ENCODE measurements at regions not wholly inside any gene's neighbourhood (a gene's known extent, or its start where the extent isn't known, plus 50 kb on each side); places are given as distances from the start of the nearest gene placed in this dataset.

- H4K91ac ChIP-seq (replicated peaks; ENCODE audit: insufficient read length, low read length) = no peak overlapping the region
- no peak overlapping the region for H2AFZ ChIP-seq (ENCODE audit: low read length)
- H4K5ac ChIP-seq (ENCODE audit: insufficient read length, low read depth, low read length) = no peak overlapping the region
- no peak overlapping the region for H2BK120ac ChIP-seq (replicated peaks; ENCODE audit: low read depth, low read length)
- no peaks in the 10 kb centered on the region for H3K36me3 ChIP-seq (ENCODE audit: control insufficient read depth in 2 of 4, insufficient read depth in 4 of 4, low read length in 3 of 4)
- H2BK15ac ChIP-seq (ENCODE audit: low read length) = no peak overlapping the region
- H3K27me3 ChIP-seq (replicated peaks in 1 of 4; ENCODE audit: control insufficient read depth in 3 of 4, extremely low read depth in 1 of 4, insufficient read depth in 3 of 4, low read length in 3 of 4) = no peaks in the 10 kb centered on the region
- DNase-seq (ENCODE audit: low read depth in 1 of 2, low spot score in 2 of 2) = no peak
- H2BK5ac ChIP-seq (ENCODE audit: low read depth, low read length) = no peak overlapping the region
- H3K9me3 ChIP-seq (ENCODE audit: insufficient read depth in 2 of 2, low read depth in 1 of 2, low read length in 1 of 2) = no peaks in the 10 kb centered on the region
- CTCF ChIA-PET (ENCODE audit: partially characterized antibody) = no interaction called here
- WGBS, 2 experiments (ENCODE audit: extremely low coverage in 1 of 2, insufficient coverage in 1 of 2, insufficient read length in 1 of 2, insufficient replicate concordance in 2 of 2, low coverage in 1 of 2, low lambda C conversion rate in 2 of 2, missing lambda C conversion rate in 1 of 2) = 100% methylated on average over 1 of the region's 1 CpG; no CpG with 5 or more reads in 1 of the 2 experiments
- FAIRE-seq = no peak
- no peak overlapping the region for H3K27ac ChIP-seq (ENCODE audit: low read depth, low read length)
- H3K4ac ChIP-seq (replicated peaks; ENCODE audit: insufficient read length, low read depth, low read length) = no peak overlapping the region
- no peak overlapping the region for H3K23ac ChIP-seq (ENCODE audit: insufficient read length)
- no peaks in the 10 kb centered on the region for H3K4me1 ChIP-seq (replicated peaks in 1 of 4; ENCODE audit: control insufficient read depth in 3 of 4, insufficient read depth in 4 of 4, low read length in 3 of 4)
- H2BK12ac ChIP-seq (ENCODE audit: low read depth, low read length) = no peak overlapping the region
- no peak overlapping the region for H3K56ac ChIP-seq (replicated peaks; ENCODE audit: insufficient read length, low read depth, low read length)
- H3K4me3 ChIP-seq (ENCODE audit: extremely low read depth in 1 of 4, insufficient read depth in 2 of 4, low read depth in 3 of 4, low read length in 4 of 4) = no peak overlapping the region
- H4K8ac ChIP-seq (ENCODE audit: extremely low read depth, insufficient read depth, low read length) = no peak overlapping the region
- H3K23me2 ChIP-seq (ENCODE audit: low read depth, low read length) = no peaks in the 10 kb centered on the region
- H2AK5ac ChIP-seq (ENCODE audit: low read depth, low read length) = no peak overlapping the region
- no peaks in the 10 kb centered on the region for H4K20me1 ChIP-seq (replicated peaks in 1 of 2; ENCODE audit: control insufficient read depth in 1 of 2, insufficient read depth in 2 of 2, low read length in 2 of 2)
- no peak overlapping the region for H3K9ac ChIP-seq (replicated peaks in 1 of 4; ENCODE audit: extremely low read depth in 1 of 4, low read depth in 3 of 4, low read length in 3 of 4)
- H3K14ac ChIP-seq (ENCODE audit: insufficient read length) = no peak overlapping the region
- H2BK20ac ChIP-seq (ENCODE audit: low read length) = no peak overlapping the region
- no peak overlapping the region for H3K18ac ChIP-seq (ENCODE audit: extremely low read depth, low read length)
- H3K79me1 ChIP-seq (ENCODE audit: low read depth, low read length) = no peaks in the 10 kb centered on the region
- POLR2A ChIA-PET (ENCODE audit: partially characterized antibody) = no interaction called here
- TF ChIP-seq POLR2A (IDR thresholded peaks at IDR 0.05; ENCODE audit: control extremely low read depth in 1 of 2, low read depth in 2 of 2, low read length in 2 of 2) (no peak), SIX5 (IDR thresholded peaks at IDR 0.05; ENCODE audit: low read depth, low read length) (no peak), EZH2 (IDR thresholded peaks at IDR 0.05; ENCODE audit: low read depth, low read length, severe bottlenecking) (no peak)
- no peak overlapping the region for H3K4me2 ChIP-seq (ENCODE audit: insufficient read depth in 1 of 2, low read depth in 2 of 2, low read length in 2 of 2)
- H3K79me2 ChIP-seq (ENCODE audit: control insufficient read depth in 1 of 2, insufficient read depth in 2 of 2, low read length in 2 of 2) = no peaks in the 10 kb centered on the region
Observed at GRCh38 chr11:87438416-87438815, 400.7 kb downstream of the TMEM135 start.
